ENCODE measurements at regions not wholly inside any gene's neighbourhood (a gene's known extent, or its start where the extent isn't known, plus 50 kb on each side); places are given as distances from the start of the nearest gene placed in this dataset.

DNA sequence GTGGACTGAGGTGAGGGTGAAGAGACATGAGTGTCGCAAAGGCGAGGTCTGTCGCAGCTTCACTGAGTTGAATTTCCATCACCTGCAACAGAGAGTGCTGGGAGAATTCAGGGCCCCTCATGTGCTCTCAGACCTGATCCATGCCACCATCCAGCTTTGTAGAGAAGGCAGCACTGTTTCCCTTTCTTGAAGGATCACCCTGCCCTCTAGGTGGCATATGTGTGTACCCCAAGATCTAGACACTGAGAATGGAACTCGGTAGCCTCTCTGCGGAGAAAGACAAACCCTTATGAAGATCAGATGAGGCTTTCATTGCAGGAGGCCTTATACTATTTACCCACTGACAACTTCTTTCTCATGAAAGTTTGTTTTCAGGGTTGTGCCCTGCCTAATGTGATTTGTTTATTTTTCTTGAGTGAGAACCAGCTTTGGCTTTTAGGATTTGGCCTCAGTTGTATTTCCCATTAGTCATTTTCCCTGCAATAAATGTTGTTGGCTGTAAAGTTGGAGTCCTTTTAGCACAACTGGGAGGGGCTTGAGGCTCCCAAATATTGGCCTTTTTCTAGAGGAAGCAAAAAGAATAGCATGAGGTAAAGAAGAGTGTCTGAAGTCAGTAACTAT, 811.3 kb downstream of the DHX35 start:
- Histone ChIP-seq H3K27ac (ENCODE audit: low read length) (no peak overlapping the region), H3K9ac (ENCODE audit: low read length in 2 of 2) (no peak overlapping the region), H3K36me3 (ENCODE audit: control insufficient read depth in 2 of 2, insufficient read depth in 2 of 2, low read length in 2 of 2) (no peaks in the 10 kb centered on the region), H3K4me3 (ENCODE audit: low read length in 2 of 2) (no peak overlapping the region), H3K9me3 (ENCODE audit: control insufficient read depth in 2 of 2, low read length in 2 of 2) (no peaks in the 10 kb centered on the region), H3K4me1 (ENCODE audit: control insufficient read depth, insufficient read depth, low read length) (no peaks in the 10 kb centered on the region), H3K27me3 (ENCODE audit: control insufficient read depth in 1 of 2, insufficient read depth in 2 of 2, low read length in 2 of 2) (no peaks in the 10 kb centered on the region)

DNA sequence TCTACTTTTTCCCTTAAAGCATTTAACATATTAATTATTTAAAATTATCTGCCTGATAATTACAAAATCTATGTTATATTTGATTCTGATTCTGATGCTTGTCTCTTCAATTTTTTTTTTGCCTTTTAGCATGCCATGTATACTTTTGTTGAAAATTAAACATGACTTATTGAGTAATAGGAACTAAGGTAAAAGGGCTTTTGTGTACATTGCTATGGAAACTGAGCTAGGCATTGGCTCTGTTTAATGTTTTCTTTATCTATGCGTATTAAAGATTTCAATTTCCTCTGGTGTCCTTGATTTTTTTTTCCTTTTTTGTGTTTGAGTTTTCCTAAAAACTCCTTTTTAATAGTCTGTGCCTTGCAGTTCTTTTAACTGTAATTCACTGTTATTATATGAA, 805.2 kb downstream of the DHX35 start:
- Histone ChIP-seq H3K9ac (ENCODE audit: low read length in 2 of 2) (no peak overlapping the region), H3K4me3 (ENCODE audit: low read length in 2 of 2) (no peak overlapping the region), H3K4me1 (ENCODE audit: control insufficient read depth, insufficient read depth, low read length) (no peaks in the 10 kb centered on the region), H3K27me3 (ENCODE audit: control insufficient read depth in 1 of 2, insufficient read depth in 2 of 2, low read length in 2 of 2) (no peaks in the 10 kb centered on the region), H3K9me3 (ENCODE audit: control insufficient read depth in 2 of 2, low read length in 2 of 2) (peaks cover 3 to 7% of the 10 kb centered on the region in 2 donors), H3K27ac (ENCODE audit: low read length) (no peak overlapping the region), H3K36me3 (ENCODE audit: control insufficient read depth in 2 of 2, insufficient read depth in 2 of 2, low read length in 2 of 2) (no peaks in the 10 kb centered on the region)

DNA sequence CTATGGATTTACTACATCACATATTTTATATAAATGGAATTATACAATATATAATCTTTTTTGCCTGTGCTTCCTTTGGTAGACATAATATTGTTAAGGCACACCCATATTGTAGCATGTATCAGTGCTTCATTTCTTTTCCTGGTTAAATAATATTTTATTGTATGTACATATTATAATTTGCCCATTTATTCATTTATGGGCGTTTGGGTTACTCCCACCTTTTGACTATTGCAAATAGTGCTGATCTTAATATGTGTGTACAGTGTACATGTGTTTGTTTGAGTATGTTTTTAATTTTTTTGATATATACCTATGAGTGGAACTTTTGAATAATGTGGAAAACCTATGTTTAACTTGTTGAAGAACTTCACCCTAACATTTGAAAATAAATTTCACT, 804.2 kb downstream of the DHX35 start:
- no peaks in the 10 kb centered on the region for H3K36me3 ChIP-seq (ENCODE audit: control insufficient read depth in 2 of 2, insufficient read depth in 2 of 2, low read length in 2 of 2)
- no peak overlapping the region for H3K27ac ChIP-seq (ENCODE audit: low read length)
- no peaks in the 10 kb centered on the region for H3K27me3 ChIP-seq (ENCODE audit: control insufficient read depth in 1 of 2, insufficient read depth in 2 of 2, low read length in 2 of 2)
- no peak overlapping the region for H3K4me3 ChIP-seq (ENCODE audit: low read length in 2 of 2)
- no peaks in the 10 kb centered on the region for H3K4me1 ChIP-seq (ENCODE audit: control insufficient read depth, insufficient read depth, low read length)
- H3K9ac ChIP-seq (ENCODE audit: low read length in 2 of 2) = no peak overlapping the region
- peaks cover 3 to 7% of the 10 kb centered on the region in 2 donors for H3K9me3 ChIP-seq (ENCODE audit: control insufficient read depth in 2 of 2, low read length in 2 of 2)

- Histone ChIP-seq H3K9me3 (ENCODE audit: control insufficient read depth in 2 of 2, low read length in 2 of 2) (peaks cover 1 to 5% of the 10 kb centered on the region in 2 donors), H3K36me3 (ENCODE audit: control insufficient read depth in 2 of 2, insufficient read depth in 2 of 2, low read length in 2 of 2) (no peaks in the 10 kb centered on the region), H3K4me1 (ENCODE audit: control insufficient read depth, insufficient read depth, low read length) (no peaks in the 10 kb centered on the region), H3K27ac (ENCODE audit: low read length) (no peak overlapping the region), H3K9ac (ENCODE audit: low read length in 2 of 2) (no peak overlapping the region), H3K27me3 (ENCODE audit: control insufficient read depth in 1 of 2, insufficient read depth in 2 of 2, low read length in 2 of 2) (no peaks in the 10 kb centered on the region), H3K4me3 (ENCODE audit: low read length in 2 of 2) (no peak overlapping the region)
Measured at GRCh38 chr20:39762716-39763115, 800.6 kb downstream of the DHX35 start.

DNA sequence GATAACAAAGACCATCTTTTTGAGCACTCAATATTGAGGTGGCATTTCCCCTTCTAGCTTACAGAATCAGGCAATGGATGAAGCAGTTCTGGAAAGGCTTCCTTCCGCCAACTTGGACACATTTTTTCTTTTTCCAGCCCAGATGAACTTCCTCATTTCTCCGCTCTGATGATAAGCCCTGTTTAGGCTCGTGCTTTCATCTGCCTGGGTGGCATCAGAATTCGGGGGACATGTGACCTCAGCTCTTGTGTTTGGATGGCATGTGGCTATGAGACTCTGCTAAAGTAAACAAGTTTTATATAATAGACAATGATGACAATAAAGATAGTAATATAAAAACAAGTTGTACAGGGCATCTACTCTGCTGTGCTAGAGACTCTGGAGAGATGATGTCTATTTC, 796.7 kb downstream of the DHX35 start:
- H3K9ac ChIP-seq (ENCODE audit: low read length in 2 of 2) = no peak overlapping the region
- H3K4me1 ChIP-seq (ENCODE audit: control insufficient read depth, insufficient read depth, low read length) = no peaks in the 10 kb centered on the region
- no peak overlapping the region for H3K27ac ChIP-seq (ENCODE audit: low read length)
- H3K4me3 ChIP-seq (ENCODE audit: low read length in 2 of 2) = no peak overlapping the region
- no peaks in the 10 kb centered on the region for H3K36me3 ChIP-seq (ENCODE audit: control insufficient read depth in 2 of 2, insufficient read depth in 2 of 2, low read length in 2 of 2)
- H3K27me3 ChIP-seq (ENCODE audit: control insufficient read depth in 1 of 2, insufficient read depth in 2 of 2, low read length in 2 of 2) = no peaks in the 10 kb centered on the region
- H3K9me3 ChIP-seq (ENCODE audit: control insufficient read depth in 2 of 2, low read length in 2 of 2) = peaks cover 0 to 5% of the 10 kb centered on the region in 2 donors

DNA sequence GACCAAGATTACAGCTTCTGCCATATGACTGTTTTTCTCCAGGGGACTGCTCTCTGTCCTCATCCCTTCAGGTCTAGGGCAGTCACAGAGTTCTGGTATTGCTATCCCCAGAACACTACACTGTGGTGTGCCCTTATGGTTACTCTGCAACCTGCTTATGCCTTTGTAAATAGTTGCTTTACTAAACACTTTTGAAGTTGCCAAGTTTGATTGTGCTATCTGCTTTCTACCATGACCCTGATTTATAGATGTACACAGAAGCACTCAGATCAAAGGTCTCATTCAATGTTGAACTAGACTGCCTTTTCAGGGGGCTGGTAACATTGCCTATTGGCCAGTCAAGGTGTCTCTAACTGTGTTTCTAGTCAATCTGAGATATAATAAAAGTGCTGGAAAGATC, 794.7 kb downstream of the DHX35 start:
- Histone ChIP-seq H3K4me1 (ENCODE audit: control insufficient read depth, insufficient read depth, low read length) (no peaks in the 10 kb centered on the region), H3K4me3 (ENCODE audit: low read length in 2 of 2) (no peak overlapping the region), H3K9ac (ENCODE audit: low read length in 2 of 2) (no peak overlapping the region), H3K27ac (ENCODE audit: low read length) (no peak overlapping the region), H3K27me3 (ENCODE audit: control insufficient read depth in 1 of 2, insufficient read depth in 2 of 2, low read length in 2 of 2) (no peaks in the 10 kb centered on the region), H3K9me3 (ENCODE audit: control insufficient read depth in 2 of 2, low read length in 2 of 2) (no peaks in the 10 kb centered on the region), H3K36me3 (ENCODE audit: control insufficient read depth in 2 of 2, insufficient read depth in 2 of 2, low read length in 2 of 2) (no peaks in the 10 kb centered on the region)

- no peaks in the 10 kb centered on the region for H3K9me3 ChIP-seq (ENCODE audit: control insufficient read depth in 2 of 2, low read length in 2 of 2)
- no peak overlapping the region for H3K27ac ChIP-seq (ENCODE audit: low read length)
- no peak overlapping the region for H3K4me3 ChIP-seq (ENCODE audit: low read length in 2 of 2)
- no peaks in the 10 kb centered on the region for H3K36me3 ChIP-seq (ENCODE audit: control insufficient read depth in 2 of 2, insufficient read depth in 2 of 2, low read length in 2 of 2)
- no peaks in the 10 kb centered on the region for H3K27me3 ChIP-seq (ENCODE audit: control insufficient read depth in 1 of 2, insufficient read depth in 2 of 2, low read length in 2 of 2)
- H3K9ac ChIP-seq (ENCODE audit: low read length in 2 of 2) = no peak overlapping the region
- H3K4me1 ChIP-seq (ENCODE audit: control insufficient read depth, insufficient read depth, low read length) = no peaks in the 10 kb centered on the region
Measured at GRCh38 chr20:39756369-39756768, 794.2 kb downstream of the DHX35 start.

DNA sequence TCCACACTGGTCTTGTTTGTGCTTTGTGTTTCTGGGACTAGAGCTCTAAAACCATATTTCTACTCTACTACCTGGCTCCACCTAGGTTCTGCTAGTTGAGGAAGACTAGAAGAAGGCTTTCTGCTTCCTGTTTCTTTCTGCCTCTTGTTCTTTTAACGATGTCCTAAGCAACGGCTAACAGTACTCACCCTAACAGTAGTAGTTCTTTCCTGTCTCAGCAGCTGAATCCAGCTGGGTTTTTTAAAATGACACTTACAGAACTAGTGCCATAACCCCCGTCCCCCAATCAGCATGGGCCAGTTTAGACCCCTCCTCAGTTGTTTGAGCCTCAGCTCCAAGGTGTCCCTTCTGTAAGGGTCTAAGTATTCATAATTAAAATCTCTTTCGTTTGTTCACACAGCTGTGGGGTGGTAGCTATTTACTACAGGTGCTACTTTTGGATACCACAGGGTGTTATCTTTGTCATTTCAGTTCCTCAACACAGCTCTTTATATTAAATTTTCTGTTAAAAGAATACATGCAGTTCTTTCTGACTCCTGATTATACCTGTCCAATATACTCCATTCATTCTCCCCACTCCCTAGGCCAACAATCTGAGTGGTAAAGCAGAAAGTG, 790.2 kb downstream of the DHX35 start:
- no peaks in the 10 kb centered on the region for H3K4me1 ChIP-seq (ENCODE audit: control insufficient read depth, insufficient read depth, low read length)
- H3K27me3 ChIP-seq (ENCODE audit: control insufficient read depth in 1 of 2, insufficient read depth in 2 of 2, low read length in 2 of 2) = no peaks in the 10 kb centered on the region
- H3K9me3 ChIP-seq (ENCODE audit: control insufficient read depth in 2 of 2, low read length in 2 of 2) = peaks cover 0 to 2% of the 10 kb centered on the region in 2 donors
- no peak overlapping the region for H3K27ac ChIP-seq (ENCODE audit: low read length)
- H3K9ac ChIP-seq (ENCODE audit: low read length in 2 of 2) = no peak overlapping the region
- H3K4me3 ChIP-seq (ENCODE audit: low read length in 2 of 2) = no peak overlapping the region
- H3K36me3 ChIP-seq (ENCODE audit: control insufficient read depth in 2 of 2, insufficient read depth in 2 of 2, low read length in 2 of 2) = no peaks in the 10 kb centered on the region

DNA sequence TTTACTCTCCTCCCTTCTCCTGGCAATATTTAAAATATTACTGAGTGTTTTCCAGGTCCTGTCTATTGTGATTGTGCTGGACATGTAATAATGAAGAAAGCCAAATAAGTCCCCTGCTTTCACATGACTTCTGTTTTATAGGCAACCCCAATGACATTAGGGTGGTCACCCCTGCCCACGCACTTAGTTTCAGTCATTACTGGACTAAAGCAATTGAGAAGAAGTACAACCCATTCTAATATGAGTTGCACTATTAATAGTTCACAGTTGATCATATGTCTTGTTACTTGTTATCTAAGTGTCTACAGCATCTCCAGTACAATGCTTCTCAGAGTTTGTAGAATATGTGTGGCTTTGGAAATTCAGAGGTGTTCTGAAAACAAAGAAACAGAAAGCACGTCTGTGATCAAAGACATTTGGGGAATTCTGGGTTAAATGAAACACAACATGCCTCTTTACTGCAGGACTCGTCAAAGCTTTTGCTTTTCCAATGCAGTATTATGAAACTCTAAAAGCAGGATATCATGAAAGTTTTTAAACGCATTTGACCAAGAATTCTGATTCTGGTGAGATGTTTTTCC, 789.5 kb downstream of the DHX35 start:
- Histone ChIP-seq H3K9ac (ENCODE audit: low read length in 2 of 2) (no peak overlapping the region), H3K4me1 (ENCODE audit: control insufficient read depth, insufficient read depth, low read length) (no peaks in the 10 kb centered on the region), H3K4me3 (ENCODE audit: low read length in 2 of 2) (no peak overlapping the region), H3K36me3 (ENCODE audit: control insufficient read depth in 2 of 2, insufficient read depth in 2 of 2, low read length in 2 of 2) (no peaks in the 10 kb centered on the region), H3K27ac (ENCODE audit: low read length) (no peak overlapping the region), H3K27me3 (ENCODE audit: control insufficient read depth in 1 of 2, insufficient read depth in 2 of 2, low read length in 2 of 2) (no peaks in the 10 kb centered on the region), H3K9me3 (ENCODE audit: control insufficient read depth in 2 of 2, low read length in 2 of 2) (peaks cover 0 to 2% of the 10 kb centered on the region in 2 donors)

DNA sequence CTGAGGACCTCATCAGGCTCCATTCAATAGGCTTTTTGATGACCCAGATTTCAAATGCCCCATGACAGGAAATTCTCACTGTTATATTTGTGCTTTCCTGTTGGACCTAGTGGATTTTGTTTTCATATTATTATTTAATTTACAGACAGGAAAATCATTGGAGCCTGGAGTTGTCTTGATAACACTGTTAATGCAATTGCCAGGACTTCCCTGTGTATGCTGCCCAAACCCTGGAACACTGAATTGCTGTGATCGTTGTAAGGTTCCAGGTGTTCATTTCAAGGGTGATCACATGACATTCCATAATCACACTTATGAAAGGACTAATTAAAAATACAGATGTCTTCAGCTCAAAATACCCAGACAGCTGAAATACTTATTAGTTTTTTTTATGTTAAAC, 783.2 kb downstream of the DHX35 start:
- H3K4me1 ChIP-seq (ENCODE audit: control insufficient read depth, insufficient read depth, low read length) = no peaks in the 10 kb centered on the region
- no peaks in the 10 kb centered on the region for H3K27me3 ChIP-seq (ENCODE audit: control insufficient read depth in 1 of 2, insufficient read depth in 2 of 2, low read length in 2 of 2)
- peaks cover 0 to 2% of the 10 kb centered on the region in 2 donors for H3K9me3 ChIP-seq (ENCODE audit: control insufficient read depth in 2 of 2, low read length in 2 of 2)
- no peak overlapping the region for H3K27ac ChIP-seq (ENCODE audit: low read length)
- no peak overlapping the region for H3K9ac ChIP-seq (ENCODE audit: low read length in 2 of 2)
- H3K36me3 ChIP-seq (ENCODE audit: control insufficient read depth in 2 of 2, insufficient read depth in 2 of 2, low read length in 2 of 2) = no peaks in the 10 kb centered on the region
- H3K4me3 ChIP-seq (ENCODE audit: low read length in 2 of 2) = no peak overlapping the region

DNA sequence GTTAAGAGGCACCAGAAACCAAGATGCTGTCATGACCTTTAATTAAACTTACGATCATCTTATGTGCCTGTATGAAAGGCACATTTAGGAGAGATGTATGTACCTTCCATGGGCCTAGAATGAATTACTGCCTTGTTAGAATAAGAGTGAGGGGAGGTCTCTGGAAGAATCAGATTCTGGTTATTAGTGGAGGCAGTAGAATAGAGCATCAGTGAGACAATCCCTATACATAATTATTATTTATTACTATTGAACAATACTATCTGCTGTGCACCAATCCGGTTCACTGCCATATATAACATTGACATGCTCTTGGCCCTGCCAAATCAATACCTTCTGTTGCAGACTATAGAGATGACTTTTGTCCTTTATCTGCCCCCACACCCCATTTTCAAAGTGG, 776.5 kb downstream of the DHX35 start:
- Histone ChIP-seq H3K27ac (ENCODE audit: low read length) (no peak overlapping the region), H3K4me1 (ENCODE audit: control insufficient read depth, insufficient read depth, low read length) (no peaks in the 10 kb centered on the region), H3K36me3 (ENCODE audit: control insufficient read depth in 2 of 2, insufficient read depth in 2 of 2, low read length in 2 of 2) (no peaks in the 10 kb centered on the region), H3K4me3 (ENCODE audit: low read length in 2 of 2) (no peak overlapping the region), H3K9ac (ENCODE audit: low read length in 2 of 2) (no peak overlapping the region), H3K27me3 (ENCODE audit: control insufficient read depth in 1 of 2, insufficient read depth in 2 of 2, low read length in 2 of 2) (no peaks in the 10 kb centered on the region), H3K9me3 (ENCODE audit: control insufficient read depth in 2 of 2, low read length in 2 of 2) (no peaks in the 10 kb centered on the region)
